ENCODE measurements at regions not wholly inside any gene's neighbourhood (a gene's known extent, or its start where the extent isn't known, plus 50 kb on each side); places are given as distances from the start of the nearest gene placed in this dataset.

DNA sequence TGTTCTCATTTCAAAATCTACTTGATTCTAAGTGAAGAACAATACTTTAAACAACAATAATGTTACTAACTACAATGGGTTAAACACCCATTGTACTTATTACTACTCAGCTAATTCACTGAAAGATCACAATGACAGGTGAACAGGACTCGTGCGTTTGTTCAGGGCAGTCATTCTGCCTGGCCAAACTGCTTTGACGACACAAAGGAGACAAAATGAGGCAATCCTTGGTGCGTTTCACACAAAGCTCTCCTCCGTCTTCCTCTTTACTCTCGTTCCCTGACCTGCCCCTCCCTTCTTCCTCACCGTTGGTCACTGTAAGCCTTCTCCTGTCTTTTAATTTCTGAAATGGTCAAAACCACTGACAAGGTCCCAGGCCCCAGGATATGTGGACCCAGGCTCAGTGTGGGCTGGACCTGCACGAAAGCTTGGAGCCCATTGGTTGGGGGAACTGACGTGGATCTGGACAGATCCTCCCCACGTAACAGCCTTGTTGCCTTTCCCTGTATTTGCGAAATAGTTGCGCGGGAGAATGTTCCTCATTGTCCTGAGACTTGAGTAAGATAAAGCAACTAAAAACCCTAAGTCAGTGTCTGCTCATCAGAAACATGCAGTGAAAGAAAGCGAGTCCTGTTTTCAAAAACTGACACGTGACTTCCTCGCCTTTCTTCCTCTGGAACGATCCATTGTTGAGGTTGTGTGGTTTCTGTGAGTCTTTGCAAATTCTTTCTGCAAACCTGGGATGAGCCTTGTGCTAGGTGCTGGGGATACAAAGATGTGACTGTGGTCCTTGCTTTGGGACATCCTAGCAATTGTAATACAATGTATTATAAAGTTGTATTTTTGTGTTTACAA is 147.1 kb upstream of the RGMA start:
- Histone ChIP-seq H2BK5ac (ENCODE audit: low read depth, low read length, poor library complexity, severe bottlenecking) (no peak overlapping the region), H3K9ac (ENCODE audit: low read depth, low read length) (no peak overlapping the region), H4K20me1 (ENCODE audit: insufficient read depth, low read length) (no peaks in the 10 kb centered on the region), H3K4ac (ENCODE audit: low read depth, low read length) (no peak overlapping the region), H2AK9ac (replicated peaks; ENCODE audit: low read depth, low read length, poor library complexity) (no peak overlapping the region), H3K4me2 (ENCODE audit: low read depth, low read length) (no peak overlapping the region), H3K14ac (replicated peaks; ENCODE audit: low read depth, low read length) (no peak overlapping the region), H2BK20ac (ENCODE audit: low read depth, low read length) (no peak overlapping the region), H3K4me1 (ENCODE audit: control insufficient read depth, insufficient read depth, low read length) (no peaks in the 10 kb centered on the region), H4K8ac (ENCODE audit: low read depth in 2 of 2, low read length in 2 of 2) (no peak overlapping the region), H3K56ac (ENCODE audit: extremely low read depth, insufficient read depth, low read length) (no peak overlapping the region), H2AFZ (replicated peaks; ENCODE audit: low read length, poor library complexity) (no peak overlapping the region), H3K4me3 (ENCODE audit: insufficient read depth, low read depth, low read length) (no peak overlapping the region), H4K91ac (ENCODE audit: insufficient read depth, low read depth, low read length) (no peak overlapping the region), H3K79me1 (ENCODE audit: low read depth in 1 of 2, low read length in 2 of 2) (no peaks in the 10 kb centered on the region), H2BK120ac (ENCODE audit: low read depth, low read length) (no peak overlapping the region), H2AK5ac (ENCODE audit: low read depth, low read length) (no peak overlapping the region), H3K27ac (ENCODE audit: insufficient read depth, low read length) (no peak overlapping the region), H3K36me3 (ENCODE audit: control insufficient read depth, insufficient read depth, low read length) (no peaks in the 10 kb centered on the region), H3K9me1 (ENCODE audit: insufficient read depth, low read length) (no peaks in the 10 kb centered on the region), H3K27me3 (ENCODE audit: control insufficient read depth, insufficient read depth, low read length) (no peaks in the 10 kb centered on the region), H4K5ac (ENCODE audit: low read depth, low read length) (no peak overlapping the region), H3K18ac (ENCODE audit: low read depth, low read length) (no peak overlapping the region), H3K23ac (ENCODE audit: low read depth, low read length) (no peak overlapping the region), H3K9me3 (ENCODE audit: control insufficient read depth, insufficient read depth, low read length) (peaks cover 36% of the 10 kb centered on the region), H2BK15ac (ENCODE audit: low read depth, low read length) (no peak overlapping the region)
- 52% methylated on average over 7 of the region's 17 CpGs; no CpG with 5 or more reads in 1 of the 2 experiments for WGBS, 2 experiments (ENCODE audit: extremely low coverage in 2 of 2, insufficient read length in 1 of 2)
- in situ Hi-C loops (cut with MboI; ENCODE audit: low sequenced_read_pairs) (no loop called here), dilution Hi-C loops (cut with HindIII; ENCODE audit: low sequenced_read_pairs, unreplicated experiment) (no loop called here), intact Hi-C loops (cut with micrococcal nuclease) (no loop called here)
- no TSS peak for BruUV-seq (replicated peaks)
- TF ChIP-seq RFX5 (IDR thresholded peaks at IDR 0.05; ENCODE audit: low read depth, low read length) (no peak), NFE2L2 (IDR thresholded peaks at IDR 0.05; ENCODE audit: low read depth, low read length) (no peak), RCOR1 (IDR thresholded peaks at IDR 0.05; ENCODE audit: insufficient replicate concordance, low read length) (no peak), POLR2A (IDR thresholded peaks at IDR 0.05; ENCODE audit: low read depth, low read length) (no peak), FOS (IDR thresholded peaks at IDR 0.05; ENCODE audit: low read depth, low read length) (no peak), CEBPB (IDR thresholded peaks at IDR 0.05; ENCODE audit: low read depth, low read length) (no peak), CHD1 (IDR thresholded peaks at IDR 0.05; ENCODE audit: low read depth, low read length) (no peak), MXI1 (IDR thresholded peaks at IDR 0.05; ENCODE audit: borderline replicate concordance, low read depth, low read length) (no peak)
- TF ChIP-seq, protein P1, sequence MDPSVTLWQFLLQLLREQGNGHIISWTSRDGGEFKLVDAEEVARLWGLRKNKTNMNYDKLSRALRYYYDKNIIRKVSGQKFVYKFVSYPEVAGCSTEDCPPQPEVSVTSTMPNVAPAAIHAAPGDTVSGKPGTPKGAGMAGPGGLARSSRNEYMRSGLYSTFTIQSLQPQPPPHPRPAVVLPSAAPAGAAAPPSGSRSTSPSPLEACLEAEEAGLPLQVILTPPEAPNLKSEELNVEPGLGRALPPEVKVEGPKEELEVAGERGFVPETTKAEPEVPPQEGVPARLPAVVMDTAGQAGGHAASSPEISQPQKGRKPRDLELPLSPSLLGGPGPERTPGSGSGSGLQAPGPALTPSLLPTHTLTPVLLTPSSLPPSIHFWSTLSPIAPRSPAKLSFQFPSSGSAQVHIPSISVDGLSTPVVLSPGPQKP (IDR thresholded peaks at IDR 0.05; ENCODE audit: borderline replicate concordance, low read depth, low read length): no peak
- ATAC-seq (ENCODE audit: low read depth): no peak
- DNase-seq: no peak
- ChIA-PET POLR2A (ENCODE audit: unreplicated experiment) (no interaction called here), CTCF (no interaction called here)
